ENCODE measurements at regions not wholly inside any gene's neighbourhood (a gene's known extent, or its start where the extent isn't known, plus 50 kb on each side); places are given as distances from the start of the nearest gene placed in this dataset.

DNA sequence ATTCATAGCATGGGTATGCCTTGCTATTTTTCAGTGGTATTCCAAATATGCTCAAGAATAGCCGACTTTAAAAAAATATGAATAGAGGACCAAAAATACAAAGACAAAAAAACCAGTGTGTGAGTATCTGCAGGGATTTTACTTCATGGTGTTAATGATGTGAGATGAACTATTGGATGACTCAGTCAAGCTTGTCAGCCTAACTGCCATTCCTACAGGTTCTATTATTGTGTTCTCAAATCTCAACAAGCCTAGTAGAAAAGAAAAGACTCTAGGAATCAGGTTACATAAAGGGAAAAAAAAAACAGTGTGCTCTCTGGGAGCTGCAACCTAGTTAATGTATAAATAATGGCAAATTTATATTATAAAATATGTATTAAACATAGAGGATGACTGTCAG lies 588.4 kb upstream of the BTBD3 start:
- TF ChIP-seq, protein P1, sequence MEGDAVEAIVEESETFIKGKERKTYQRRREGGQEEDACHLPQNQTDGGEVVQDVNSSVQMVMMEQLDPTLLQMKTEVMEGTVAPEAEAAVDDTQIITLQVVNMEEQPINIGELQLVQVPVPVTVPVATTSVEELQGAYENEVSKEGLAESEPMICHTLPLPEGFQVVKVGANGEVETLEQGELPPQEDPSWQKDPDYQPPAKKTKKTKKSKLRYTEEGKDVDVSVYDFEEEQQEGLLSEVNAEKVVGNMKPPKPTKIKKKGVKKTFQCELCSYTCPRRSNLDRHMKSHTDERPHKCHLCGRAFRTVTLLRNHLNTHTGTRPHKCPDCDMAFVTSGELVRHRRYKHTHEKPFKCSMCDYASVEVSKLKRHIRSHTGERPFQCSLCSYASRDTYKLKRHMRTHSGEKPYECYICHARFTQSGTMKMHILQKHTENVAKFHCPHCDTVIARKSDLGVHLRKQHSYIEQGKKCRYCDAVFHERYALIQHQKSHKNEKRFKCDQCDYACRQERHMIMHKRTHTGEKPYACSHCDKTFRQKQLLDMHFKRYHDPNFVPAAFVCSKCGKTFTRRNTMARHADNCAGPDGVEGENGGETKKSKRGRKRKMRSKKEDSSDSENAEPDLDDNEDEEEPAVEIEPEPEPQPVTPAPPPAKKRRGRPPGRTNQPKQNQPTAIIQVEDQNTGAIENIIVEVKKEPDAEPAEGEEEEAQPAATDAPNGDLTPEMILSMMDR (IDR thresholded peaks at IDR 0.05): no peak
- TF ChIP-seq, protein P2, sequence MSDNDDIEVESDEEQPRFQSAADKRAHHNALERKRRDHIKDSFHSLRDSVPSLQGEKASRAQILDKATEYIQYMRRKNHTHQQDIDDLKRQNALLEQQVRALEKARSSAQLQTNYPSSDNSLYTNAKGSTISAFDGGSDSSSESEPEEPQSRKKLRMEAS (IDR thresholded peaks at IDR 0.05; ENCODE audit: low read depth): no peak
- no peak for TF ChIP-seq EZH2phosphoT487 (IDR thresholded peaks at IDR 0.05; ENCODE audit: borderline replicate concordance, low read depth)
- TF ChIP-seq POLR2AphosphoS5 (IDR thresholded peaks at IDR 0.05; ENCODE audit: low read depth, low read length): no peak
- TF ChIP-seq RAD21 (IDR thresholded peaks at IDR 0.05; ENCODE audit: low read length): no peak
- TF ChIP-seq, protein P3, sequence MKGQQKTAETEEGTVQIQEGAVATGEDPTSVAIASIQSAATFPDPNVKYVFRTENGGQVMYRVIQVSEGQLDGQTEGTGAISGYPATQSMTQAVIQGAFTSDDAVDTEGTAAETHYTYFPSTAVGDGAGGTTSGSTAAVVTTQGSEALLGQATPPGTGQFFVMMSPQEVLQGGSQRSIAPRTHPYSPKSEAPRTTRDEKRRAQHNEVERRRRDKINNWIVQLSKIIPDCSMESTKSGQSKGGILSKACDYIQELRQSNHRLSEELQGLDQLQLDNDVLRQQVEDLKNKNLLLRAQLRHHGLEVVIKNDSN (IDR thresholded peaks at IDR 0.05; ENCODE audit: borderline replicate concordance, low read depth): no peak
- TF ChIP-seq, protein P4, sequence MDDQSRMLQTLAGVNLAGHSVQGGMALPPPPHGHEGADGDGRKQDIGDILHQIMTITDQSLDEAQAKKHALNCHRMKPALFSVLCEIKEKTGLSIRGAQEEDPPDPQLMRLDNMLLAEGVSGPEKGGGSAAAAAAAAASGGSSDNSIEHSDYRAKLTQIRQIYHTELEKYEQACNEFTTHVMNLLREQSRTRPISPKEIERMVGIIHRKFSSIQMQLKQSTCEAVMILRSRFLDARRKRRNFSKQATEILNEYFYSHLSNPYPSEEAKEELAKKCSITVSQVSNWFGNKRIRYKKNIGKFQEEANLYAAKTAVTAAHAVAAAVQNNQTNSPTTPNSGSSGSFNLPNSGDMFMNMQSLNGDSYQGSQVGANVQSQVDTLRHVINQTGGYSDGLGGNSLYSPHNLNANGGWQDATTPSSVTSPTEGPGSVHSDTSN (IDR thresholded peaks at IDR 0.05): no peak
- TF ChIP-seq, protein P5, sequence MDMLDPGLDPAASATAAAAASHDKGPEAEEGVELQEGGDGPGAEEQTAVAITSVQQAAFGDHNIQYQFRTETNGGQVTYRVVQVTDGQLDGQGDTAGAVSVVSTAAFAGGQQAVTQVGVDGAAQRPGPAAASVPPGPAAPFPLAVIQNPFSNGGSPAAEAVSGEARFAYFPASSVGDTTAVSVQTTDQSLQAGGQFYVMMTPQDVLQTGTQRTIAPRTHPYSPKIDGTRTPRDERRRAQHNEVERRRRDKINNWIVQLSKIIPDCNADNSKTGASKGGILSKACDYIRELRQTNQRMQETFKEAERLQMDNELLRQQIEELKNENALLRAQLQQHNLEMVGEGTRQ (IDR thresholded peaks at IDR 0.05; ENCODE audit: borderline replicate concordance, low read depth, low read length): no peak
- no peak for TF ChIP-seq JUND (IDR thresholded peaks at IDR 0.05)
- TF ChIP-seq SMC3 (IDR thresholded peaks at IDR 0.05; ENCODE audit: low read depth, low read length): no peak
- TF ChIP-seq SIN3A (IDR thresholded peaks at IDR 0.05; ENCODE audit: borderline replicate concordance, low read depth, low read length): no peak
